SU-DHL-6 (cell line): ENCODE measurements at regions not wholly inside any gene's neighbourhood (a gene's known extent, or its start where the extent isn't known, plus 50 kb on each side); places are given as distances from the start of the nearest gene placed in this dataset.

Experiments
- H2AFZ ChIP-seq: fragments of 200-600 bp; sonication (generic); 2 replicates; pipeline ENCODE4 v1.6.1; 2014; ENCODE audit warnings: low read depth, mild to moderate bottlenecking, moderate library complexity, mixed read lengths, antibody characterized with exemption, low read length; ENCODE audit not compliant: severe bottlenecking
- H3F3A ChIP-seq: fragments of 200-600 bp; shearing (Covaris generic); 2 replicates; pipeline ENCODE4 v1.6.0; 2016; ENCODE audit warnings: antibody characterized with exemption, mild to moderate bottlenecking; ENCODE audit not compliant: insufficient read depth
- H3K27ac ChIP-seq: fragments of 200-600 bp; sonication (generic); 2 replicates; pipeline ENCODE4 v1.5.1; 2016; ENCODE audit warnings: low read depth, mild to moderate bottlenecking, low read length, moderate library complexity, mixed read lengths
- H3K27me3 ChIP-seq: fragments of 200-600 bp; sonication (generic), shearing (Covaris generic); 2 replicates; pipeline ENCODE4 v1.6.0; 2014; ENCODE audit warnings: mild to moderate bottlenecking, low read length
- H3K36me3 ChIP-seq: fragments of 200-600 bp; sonication (generic); 2 replicates; pipeline ENCODE4 v1.6.1; 2014; ENCODE audit warnings: mild to moderate bottlenecking, low read length, mixed read lengths
- H3K4me2 ChIP-seq: fragments of 300-600, 200-600 bp; shearing (Covaris generic), sonication (generic); 2 replicates; pipeline ENCODE4 v1.6.0; 2014; ENCODE audit warnings: low read length, low read depth, mild to moderate bottlenecking; ENCODE audit not compliant: poor library complexity, severe bottlenecking
- H3K4me3 ChIP-seq: fragments of 200-600 bp; sonication (generic); 2 replicates; pipeline ENCODE4 v1.5.1; 2014; ENCODE audit warnings: antibody characterized with exemption, low read length, mild to moderate bottlenecking, mixed read lengths; ENCODE audit not compliant: insufficient read depth, poor library complexity, severe bottlenecking
- H3K79me2 ChIP-seq: fragments of 200-600 bp; sonication (generic); 2 replicates; pipeline ENCODE4 v1.6.1; 2014; ENCODE audit warnings: mild to moderate bottlenecking, low read length, moderate library complexity; ENCODE audit not compliant: insufficient read depth
- H3K9ac ChIP-seq: fragments of 200-600 bp; sonication (generic); 2 replicates; pipeline ENCODE4 v1.7.0; 2014; ENCODE audit warnings: mild to moderate bottlenecking, low read length
- H3K9me2 ChIP-seq: fragments of 200-600 bp; sonication (generic); replicated peaks from 2 replicates; pipeline ENCODE4 v1.6.1; 2014; ENCODE audit warnings: low read length; ENCODE audit not compliant: insufficient read depth
- H3K9me3 ChIP-seq: fragments of 200-600 bp; sonication (generic); 2 replicates; pipeline ENCODE4 v1.6.1; 2014; ENCODE audit warnings: low read length, mixed read lengths; ENCODE audit not compliant: insufficient read depth
- H4K20me1 ChIP-seq: fragments of 200-600 bp; sonication (generic); 2 replicates; pipeline ENCODE4 v1.6.1; 2014; ENCODE audit warnings: low read depth, mild to moderate bottlenecking, antibody characterized with exemption, low read length, moderate library complexity, mixed read lengths
- CTCF ChIP-seq: fragments of 200-600 bp; sonication (generic); IDR thresholded peaks from one replicate; pipeline ENCODE4 v1.5.1; 2017; ENCODE audit warnings: antibody characterized with exemption, mild to moderate bottlenecking, low read length, moderate library complexity; ENCODE audit not compliant: insufficient read depth, poor library complexity, severe bottlenecking
- EZH2phosphoT487 ChIP-seq: fragments of 200-600 bp; sonication (generic), shearing (Covaris generic); conservative IDR thresholded peaks from 2 replicates; pipeline ENCODE4 v1.6.1; 2018; ENCODE audit warnings: mild to moderate bottlenecking, antibody characterized with exemption, low read length, moderate library complexity, mixed read lengths

- Histone ChIP-seq H3K27me3 (no peaks in the 10 kb centered on the region), H3K79me2 (no peaks in the 10 kb centered on the region), H4K20me1 (no peaks in the 10 kb centered on the region), H3F3A (no peaks in the 10 kb centered on the region), H3K9me3 (no peaks in the 10 kb centered on the region), H3K9ac (no peak overlapping the region), H3K36me3 (no peaks in the 10 kb centered on the region), H3K9me2 (no peaks in the 10 kb centered on the region), H3K27ac (no peak overlapping the region), H3K4me2 (no peak overlapping the region), H2AFZ (no peak overlapping the region), H3K4me3 (no peak overlapping the region)
- no peak for TF ChIP-seq CTCF
- TF ChIP-seq EZH2phosphoT487: no peak
Measured at GRCh38 chr17:36715951-36716350, 114.6 kb downstream of the MRM1 start.

GRCh38 chr17:36717088-36717487 is 115.7 kb downstream of the MRM1 start:
- TF ChIP-seq EZH2phosphoT487 (no peak), CTCF (no peak)
- no peak overlapping the region for H3K4me2 ChIP-seq

GRCh38 chr17:36720131-36720530 is 118.7 kb downstream of the MRM1 start:
- Histone ChIP-seq H3K9ac (no peak overlapping the region), H3K27ac (no peak overlapping the region), H3K9me3 (no peaks in the 10 kb centered on the region), H2AFZ (no peak overlapping the region), H3K36me3 (no peaks in the 10 kb centered on the region), H4K20me1 (no peaks in the 10 kb centered on the region), H3K79me2 (no peaks in the 10 kb centered on the region), H3K27me3 (no peaks in the 10 kb centered on the region), H3K4me2 (no peak overlapping the region), H3F3A (no peaks in the 10 kb centered on the region), H3K4me3 (no peak overlapping the region), H3K9me2 (no peaks in the 10 kb centered on the region)
- TF ChIP-seq CTCF (no peak), EZH2phosphoT487 (no peak)

More at GRCh38 chr17:36717088-36717487, 115.7 kb downstream of the MRM1 start:
- Histone ChIP-seq H3K9ac (no peak overlapping the region), H3K4me3 (no peak overlapping the region), H2AFZ (no peak overlapping the region), H3K36me3 (no peaks in the 10 kb centered on the region), H3K27ac (no peak overlapping the region), H3F3A (no peaks in the 10 kb centered on the region), H3K27me3 (no peaks in the 10 kb centered on the region), H3K9me3 (no peaks in the 10 kb centered on the region), H3K79me2 (no peaks in the 10 kb centered on the region), H4K20me1 (no peaks in the 10 kb centered on the region), H3K9me2 (no peaks in the 10 kb centered on the region)
